ENCODE measurements at regions not wholly inside any gene's neighbourhood (a gene's known extent, or its start where the extent isn't known, plus 50 kb on each side); places are given as distances from the start of the nearest gene placed in this dataset.

GRCh38 chr7:155360495-155361345, 63.0 kb downstream of the INSIG1 start:
- no peak for DNase-seq (ENCODE audit: low read depth in 2 of 2)

GRCh38 chr7:155361346-155361680, 63.6 kb downstream of the INSIG1 start:
- DNase-seq (ENCODE audit: low read depth in 2 of 2), result no peak

GRCh38 chr7:155361947-155362346, 64.3 kb downstream of the INSIG1 start:
- no peak for DNase-seq (ENCODE audit: low read depth in 2 of 2)

- no peak for DNase-seq (ENCODE audit: low read depth in 2 of 2)
Measured at GRCh38 chr7:155362380-155363145, 64.9 kb downstream of the INSIG1 start.

GRCh38 chr7:155363146-155363539, 65.5 kb downstream of the INSIG1 start:
- no peak for DNase-seq (ENCODE audit: low read depth in 2 of 2)

- DNase-seq (ENCODE audit: low read depth in 2 of 2), result no peak
Measured at GRCh38 chr7:155363852-155364600, 66.3 kb downstream of the INSIG1 start.

- DNase-seq (ENCODE audit: low read depth in 2 of 2), result no peak
Measured at GRCh38 chr7:155365146-155365874, 67.6 kb downstream of the INSIG1 start.

- DNase-seq (ENCODE audit: low read depth in 2 of 2), result no peak
Measured at GRCh38 chr7:155368894-155369600, 71.4 kb downstream of the INSIG1 start.

GRCh38 chr7:155369766-155370165, 72.1 kb downstream of the INSIG1 start:
- DNase-seq (ENCODE audit: low read depth in 2 of 2), result no peak

GRCh38 chr7:155371331-155371883, 73.7 kb downstream of the INSIG1 start:
- DNase-seq (ENCODE audit: low read depth in 2 of 2), result no peak

GRCh38 chr7:155371884-155372781, 74.5 kb downstream of the INSIG1 start:
- no peak for DNase-seq (ENCODE audit: low read depth in 2 of 2)

- no peak for DNase-seq (ENCODE audit: low read depth in 2 of 2)
Measured at GRCh38 chr7:155372782-155373358, 75.2 kb downstream of the INSIG1 start.

- no peak for DNase-seq (ENCODE audit: low read depth in 2 of 2)
Measured at GRCh38 chr7:155373359-155374273, 75.9 kb downstream of the INSIG1 start.

GRCh38 chr7:155374276-155375252, 76.9 kb downstream of the INSIG1 start:
- DNase-seq (ENCODE audit: low read depth in 2 of 2), result no peak

- DNase-seq (ENCODE audit: low read depth in 2 of 2), result no peak
Measured at GRCh38 chr7:155375337-155376277, 77.9 kb downstream of the INSIG1 start.

Measured in stimulated activated CD4-positive, alpha-beta T cell treated with anti-CD3 and anti-CD28 coated beads, Interleukin-1b, Interleukin-23, amount 100 ng/mL, for 4 hours (primary cell).